Keratinocyte (primary cell): ENCODE measurements at regions not wholly inside any gene's neighbourhood (a gene's known extent, or its start where the extent isn't known, plus 50 kb on each side); places are given as distances from the start of the nearest gene placed in this dataset.

Source experiments
- DNase-seq: peaks from one replicate; pipeline ENCODE4 v3.0.0-alpha.2; 2011; ENCODE audit warnings: low read depth, missing footprints, low spot score
- FAIRE-seq: peaks from 2 replicates; lab custom pipeline; 2011; peaks lifted over from hg19 to GRCh38; lab: Jason Lieb, UNC
- H2AFZ ChIP-seq: 2 replicates; pipeline ENCODE4 v1.6.0; 2012; ENCODE audit warnings: low read length, control low read depth, inconsistent platforms; ENCODE audit not compliant: control insufficient read depth
- H3K27ac ChIP-seq: 2 replicates; pipeline ENCODE4 v1.5.1; 2011; ENCODE audit warnings: low read length; ENCODE audit not compliant: control insufficient read depth, insufficient read depth
- H3K27me3 ChIP-seq: 3 replicates; pipeline ENCODE4 v1.6.0; 2011; ENCODE audit warnings: low read length; ENCODE audit not compliant: control insufficient read depth, insufficient read depth; ENCODE audit errors: extremely low read depth
- H3K36me3 ChIP-seq, 2 experiments: 2 replicates in 1 of 2; 3 replicates in 1 of 2; pipeline ENCODE4 v1.5.1; 2011; ENCODE audit warnings: low read length in 2 of 2, mild to moderate bottlenecking in 1 of 2; ENCODE audit not compliant: control insufficient read depth in 2 of 2, insufficient read depth in 2 of 2; ENCODE audit errors: extremely low read depth in 1 of 2
- H3K4me1 ChIP-seq: 3 replicates; pipeline ENCODE4 v1.5.1; 2011; ENCODE audit warnings: low read length; ENCODE audit not compliant: control insufficient read depth, insufficient read depth; ENCODE audit errors: extremely low read depth
- H3K4me2 ChIP-seq: 3 replicates; pipeline ENCODE4 v1.6.0; 2011; ENCODE audit warnings: low read depth, low read length; ENCODE audit not compliant: control insufficient read depth, insufficient read depth; ENCODE audit errors: extremely low read depth
- H3K4me3 ChIP-seq, 3 experiments: fragments of 200-600 bp in 1 of 3; sonication (generic) in 1 of 3; 2 replicates in 2 of 3; 3 replicates in 1 of 3; pipeline ENCODE4 v1.5.1; 2011 to 2016; ENCODE audit warnings: low read length in 3 of 3, mild to moderate bottlenecking in 3 of 3, control low read depth in 2 of 3, inconsistent platforms in 1 of 3, low read depth in 1 of 3, mixed read lengths in 1 of 3, mixed run types in 1 of 3, moderate library complexity in 1 of 3; ENCODE audit not compliant: control insufficient read depth in 2 of 3, insufficient read depth in 2 of 3; ENCODE audit errors: extremely low read depth in 1 of 3
- H3K79me2 ChIP-seq: 2 replicates; pipeline ENCODE4 v1.6.0; 2012; ENCODE audit warnings: low read length; ENCODE audit not compliant: control insufficient read depth, insufficient read depth
- H3K9ac ChIP-seq: 3 replicates; pipeline ENCODE4 v1.6.0; 2011; ENCODE audit warnings: low read length; ENCODE audit not compliant: control insufficient read depth, insufficient read depth; ENCODE audit errors: extremely low read depth
- H3K9me1 ChIP-seq: 3 replicates; pipeline ENCODE4 v1.6.0; 2011; ENCODE audit warnings: low read length; ENCODE audit not compliant: control insufficient read depth, insufficient read depth; ENCODE audit errors: extremely low read depth
- H3K9me3 ChIP-seq: 2 replicates; pipeline ENCODE4 v1.5.1; 2012; ENCODE audit warnings: low read depth, low read length; ENCODE audit not compliant: control insufficient read depth
- H4K20me1 ChIP-seq: 3 replicates; pipeline ENCODE4 v1.6.0; 2011; ENCODE audit warnings: low read length; ENCODE audit not compliant: control insufficient read depth, insufficient read depth; ENCODE audit errors: extremely low read depth
- EZH2 ChIP-seq: IDR thresholded peaks from one replicate; pipeline ENCODE4 v1.6.1; 2012; ENCODE audit warnings: inconsistent platforms, mild to moderate bottlenecking, low read length, moderate library complexity
- dilution Hi-C: fragments of 300-500 bp; cut with MboI; formaldehyde crosslinking; loops from one replicate; pipeline ENCODE4 v1.7.0; 2020; ENCODE audit warnings: low sequenced_read_pairs; ENCODE audit not compliant: extremely low pct_ligation_motif_present
- TF ChIP-seq, protein P1 (sequence below), 3 experiments: IDR thresholded peaks in 1 of 3; conservative IDR thresholded peaks in 1 of 3; optimal IDR thresholded peaks in 1 of 3; 2 replicates in 2 of 3; 3 replicates in 1 of 3; pipeline versions ENCODE3 to v1.5.1; 2011; ENCODE audit warnings: low read length in 3 of 3, mild to moderate bottlenecking in 3 of 3, moderate library complexity in 2 of 3, control low read depth in 1 of 3, inconsistent platforms in 1 of 3; ENCODE audit not compliant: insufficient read depth in 2 of 3; ENCODE audit errors: extremely low read depth in 1 of 3

DNA sequence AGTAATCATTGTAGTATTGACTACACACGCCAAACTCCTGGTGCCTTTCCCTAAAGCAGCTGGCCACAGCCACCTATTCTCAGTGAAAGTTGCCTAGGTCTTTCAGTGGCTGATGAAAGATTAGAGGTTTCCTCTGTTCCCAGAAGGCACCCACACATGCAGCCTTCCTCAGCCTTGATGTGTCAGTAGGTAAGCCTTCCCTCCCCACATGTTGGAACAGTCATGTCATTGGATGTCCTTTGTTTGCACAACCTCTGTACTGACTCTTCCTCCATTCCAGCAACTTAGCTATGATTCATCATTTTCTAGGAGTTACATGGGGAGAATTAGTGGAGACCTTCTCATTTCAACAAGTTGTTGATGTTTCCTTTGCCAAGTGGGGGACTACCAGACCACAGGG lies 630.8 kb upstream of the SLC39A10 start:
- H3K4me3 ChIP-seq, result no peak overlapping the region
- H2AFZ ChIP-seq, result no peak overlapping the region
- H3K27ac ChIP-seq, result no peak overlapping the region
- no peaks in the 10 kb centered on the region for H3K27me3 ChIP-seq
- H3K36me3 ChIP-seq, result no peaks in the 10 kb centered on the region
- no peaks in the 10 kb centered on the region for H3K4me1 ChIP-seq
- dilution Hi-C loops, result no loop called here
- no peak for DNase-seq
- no peaks in the 10 kb centered on the region for H3K9me3 ChIP-seq
- no peaks in the 10 kb centered on the region for H3K79me2 ChIP-seq
- no peak for FAIRE-seq
- H3K4me2 ChIP-seq, result no peak overlapping the region
- no peak overlapping the region for H3K9ac ChIP-seq
- TF ChIP-seq EZH2, result no peak
- TF ChIP-seq, protein P1, sequence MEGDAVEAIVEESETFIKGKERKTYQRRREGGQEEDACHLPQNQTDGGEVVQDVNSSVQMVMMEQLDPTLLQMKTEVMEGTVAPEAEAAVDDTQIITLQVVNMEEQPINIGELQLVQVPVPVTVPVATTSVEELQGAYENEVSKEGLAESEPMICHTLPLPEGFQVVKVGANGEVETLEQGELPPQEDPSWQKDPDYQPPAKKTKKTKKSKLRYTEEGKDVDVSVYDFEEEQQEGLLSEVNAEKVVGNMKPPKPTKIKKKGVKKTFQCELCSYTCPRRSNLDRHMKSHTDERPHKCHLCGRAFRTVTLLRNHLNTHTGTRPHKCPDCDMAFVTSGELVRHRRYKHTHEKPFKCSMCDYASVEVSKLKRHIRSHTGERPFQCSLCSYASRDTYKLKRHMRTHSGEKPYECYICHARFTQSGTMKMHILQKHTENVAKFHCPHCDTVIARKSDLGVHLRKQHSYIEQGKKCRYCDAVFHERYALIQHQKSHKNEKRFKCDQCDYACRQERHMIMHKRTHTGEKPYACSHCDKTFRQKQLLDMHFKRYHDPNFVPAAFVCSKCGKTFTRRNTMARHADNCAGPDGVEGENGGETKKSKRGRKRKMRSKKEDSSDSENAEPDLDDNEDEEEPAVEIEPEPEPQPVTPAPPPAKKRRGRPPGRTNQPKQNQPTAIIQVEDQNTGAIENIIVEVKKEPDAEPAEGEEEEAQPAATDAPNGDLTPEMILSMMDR (optimal IDR thresholded peaks at IDR 0.05 in 1 of 3, IDR thresholded peaks at IDR 0.05 in 1 of 3, conservative IDR thresholded peaks at IDR 0.05 in 1 of 3; ENCODE audit: extremely low read depth in 1 of 3, insufficient read depth in 2 of 3, low read length in 3 of 3), result no peak
- H3K9me1 ChIP-seq, result no peaks in the 10 kb centered on the region
- no peaks in the 10 kb centered on the region for H4K20me1 ChIP-seq

DNA sequence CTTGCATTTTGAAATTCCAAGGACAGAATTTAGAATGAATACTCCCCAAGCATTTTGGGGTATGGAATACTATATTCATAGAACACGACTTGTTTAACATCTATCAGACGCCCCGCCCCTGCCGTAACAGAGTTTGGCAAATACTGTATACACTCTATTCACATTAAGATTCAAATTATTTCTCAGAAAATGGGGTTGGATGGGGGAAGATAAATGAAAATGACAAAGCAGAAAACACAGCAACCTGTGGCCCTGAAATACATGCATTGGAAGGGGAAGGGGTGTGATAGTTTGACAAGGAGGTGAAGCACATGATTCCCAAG lies 634.6 kb upstream of the SLC39A10 start:
- no peaks in the 10 kb centered on the region for H3K79me2 ChIP-seq
- H3K4me1 ChIP-seq, result no peaks in the 10 kb centered on the region
- no peak overlapping the region for H3K4me2 ChIP-seq
- dilution Hi-C loops, result no loop called here
- H3K27ac ChIP-seq, result no peak overlapping the region
- no peak overlapping the region for H3K4me3 ChIP-seq
- H3K36me3 ChIP-seq, result no peaks in the 10 kb centered on the region
- FAIRE-seq (no peak), DNase-seq (no peak)
- H3K27me3 ChIP-seq, result no peaks in the 10 kb centered on the region
- H3K9ac ChIP-seq, result no peak overlapping the region
- no peaks in the 10 kb centered on the region for H3K9me3 ChIP-seq
- no peaks in the 10 kb centered on the region for H3K9me1 ChIP-seq
- TF ChIP-seq EZH2, result no peak
- TF ChIP-seq, protein P1 (optimal IDR thresholded peaks at IDR 0.05 in 1 of 3, IDR thresholded peaks at IDR 0.05 in 1 of 3, conservative IDR thresholded peaks at IDR 0.05 in 1 of 3; ENCODE audit: extremely low read depth in 1 of 3, insufficient read depth in 2 of 3, low read length in 3 of 3), result no peak
- H4K20me1 ChIP-seq, result no peaks in the 10 kb centered on the region
- no peak overlapping the region for H2AFZ ChIP-seq
